GM19468 (cell line): ENCODE measurements at regions not wholly inside any gene's neighbourhood (a gene's known extent, or its start where the extent isn't known, plus 50 kb on each side); places are given as distances from the start of the nearest gene placed in this dataset.

Experiments used
- ATAC-seq: cut with Tn5 transposase; IDR thresholded peaks from one replicate; pipeline ENCODE4 v1.9.1; 2021; ENCODE audit warnings: mild to moderate bottlenecking, moderate library complexity, moderate number of reproducible peaks; ENCODE audit not compliant: unreplicated experiment; ENCODE audit errors: extremely low read depth

- no peak for ATAC-seq
Measured at GRCh38 chr3:25355034-25355885, 72.8 kb upstream of the RARB start.

DNA sequence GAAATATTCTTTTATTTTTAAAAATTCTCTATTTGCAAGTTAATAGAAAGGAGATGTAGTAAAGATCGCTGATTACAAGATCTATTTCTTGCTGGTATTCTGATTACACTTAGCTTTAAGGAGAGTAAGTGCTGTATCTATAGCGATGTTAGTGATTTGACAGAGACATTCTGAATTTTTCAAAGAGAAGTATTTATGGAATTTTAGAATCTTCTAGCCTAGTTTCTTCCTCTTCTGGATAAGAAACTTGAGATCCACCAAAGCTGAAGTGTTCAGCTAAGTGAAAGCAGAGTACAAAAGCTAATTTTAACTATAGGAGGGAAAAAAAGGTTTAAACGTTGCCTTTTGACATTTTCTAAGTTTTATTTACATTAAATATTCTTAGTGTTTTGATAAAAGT, 72.1 kb upstream of the RARB start:
- ATAC-seq = no peak

DNA sequence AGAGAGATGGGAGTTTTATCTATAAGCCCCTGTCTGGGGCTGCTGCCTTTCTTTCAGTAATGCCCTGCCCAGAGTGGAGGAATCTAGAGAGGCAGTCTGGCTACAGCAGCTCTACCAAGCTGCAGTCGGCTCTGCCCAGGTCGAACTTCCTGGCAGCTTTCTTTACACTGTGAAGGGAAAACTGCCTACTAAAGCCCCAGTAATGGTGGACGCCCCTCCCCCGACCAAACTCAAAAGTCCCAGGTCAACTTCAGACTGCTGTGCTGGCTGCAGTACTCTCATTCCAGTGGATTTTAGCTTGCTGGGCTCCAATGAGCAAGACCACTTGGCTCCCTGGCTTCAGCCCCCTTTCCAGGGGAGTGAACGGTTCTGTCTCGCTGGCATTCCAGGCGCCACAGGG, 65.9 kb upstream of the RARB start:
- ATAC-seq = no peak

DNA sequence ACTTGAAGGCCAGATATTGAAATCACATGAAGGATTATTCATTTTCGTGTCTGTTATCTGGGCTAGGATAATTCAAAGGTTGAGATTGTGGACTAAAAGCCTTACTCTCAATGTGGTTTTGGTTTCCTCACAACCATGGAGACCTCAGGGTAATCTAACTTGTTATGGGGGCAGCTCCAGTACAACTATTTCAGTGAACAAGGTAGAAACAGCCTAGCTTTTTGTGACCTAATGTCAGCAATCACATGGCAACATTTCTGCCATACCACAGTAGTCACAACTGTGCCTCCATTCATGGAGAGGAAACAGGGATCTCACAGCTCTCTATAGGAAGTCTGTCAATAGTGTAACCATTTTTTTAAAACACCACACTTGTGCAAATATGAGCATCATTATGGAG, 62.4 kb upstream of the RARB start:
- ATAC-seq = no peak

GRCh38 chr3:25367025-25367424, 61.0 kb upstream of the RARB start:
- ATAC-seq = no peak

DNA sequence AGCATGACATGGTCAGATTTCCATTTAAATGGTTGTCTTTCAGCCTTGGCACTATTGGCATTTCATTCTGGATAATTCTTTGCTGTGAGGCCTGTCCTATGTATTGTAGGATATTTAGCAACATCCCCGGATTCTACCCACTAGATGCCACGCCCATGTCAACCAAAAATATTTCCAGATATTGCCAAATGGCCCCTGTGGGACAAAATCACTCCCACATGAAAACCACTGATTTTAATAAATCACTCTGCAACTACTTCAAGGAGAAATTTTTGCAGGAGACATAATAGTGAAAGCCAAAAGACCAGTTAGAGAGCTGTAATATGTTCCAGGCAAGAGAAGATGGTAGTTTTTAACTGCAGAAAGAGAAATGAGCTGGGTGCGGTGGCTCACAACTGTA, 55.9 kb upstream of the RARB start:
- no peak for ATAC-seq

GRCh38 chr3:25376340-25376739, 51.7 kb upstream of the RARB start:
- ATAC-seq = no peak

GRCh38 chr3:25377042-25377441, 51.0 kb upstream of the RARB start:
- ATAC-seq = no peak
